ENCODE measurements at regions not wholly inside any gene's neighbourhood (a gene's known extent, or its start where the extent isn't known, plus 50 kb on each side); places are given as distances from the start of the nearest gene placed in this dataset.

- DNase-seq (ENCODE audit: low read depth), result peak; percentile 1
- TF ChIP-seq CTCF (IDR thresholded peaks at IDR 0.05; ENCODE audit: insufficient read depth, low read depth, low read length, missing control alignments), result no peak
- no peak overlapping the region for H3K4me3 ChIP-seq (ENCODE audit: low read length)
These were observed 1128.2 kb upstream of the PCDH9 start for GRCh38 chr13:68358294-68358705.

GRCh38 chr13:68350554-68350953 lies 1120.4 kb upstream of the PCDH9 start:
- DNase-seq (ENCODE audit: low read depth), result no peak
- no peak overlapping the region for H3K4me3 ChIP-seq (ENCODE audit: low read length)
- TF ChIP-seq CTCF (IDR thresholded peaks at IDR 0.05; ENCODE audit: insufficient read depth, low read depth, low read length, missing control alignments), result no peak

- H3K4me3 ChIP-seq (ENCODE audit: low read length), result no peak overlapping the region
- no peak for TF ChIP-seq CTCF (IDR thresholded peaks at IDR 0.05; ENCODE audit: insufficient read depth, low read depth, low read length, missing control alignments)
- no peak for DNase-seq (ENCODE audit: low read depth)
These were observed 1117.1 kb upstream of the PCDH9 start for GRCh38 chr13:68347220-68347619.

GRCh38 chr13:68345963-68346531 lies 1115.9 kb upstream of the PCDH9 start:
- no peak for TF ChIP-seq CTCF (IDR thresholded peaks at IDR 0.05; ENCODE audit: insufficient read depth, low read depth, low read length, missing control alignments)
- no peak for DNase-seq (ENCODE audit: low read depth)
- no peak overlapping the region for H3K4me3 ChIP-seq (ENCODE audit: low read length)

GRCh38 chr13:68323124-68323523 lies 1093.0 kb upstream of the PCDH9 start:
- DNase-seq (ENCODE audit: low read depth), result no peak
- no peak for TF ChIP-seq CTCF (IDR thresholded peaks at IDR 0.05; ENCODE audit: insufficient read depth, low read depth, low read length, missing control alignments)
- no peak overlapping the region for H3K4me3 ChIP-seq (ENCODE audit: low read length)

- no peak for DNase-seq (ENCODE audit: low read depth)
- TF ChIP-seq CTCF (IDR thresholded peaks at IDR 0.05; ENCODE audit: insufficient read depth, low read depth, low read length, missing control alignments), result no peak
- H3K4me3 ChIP-seq (ENCODE audit: low read length), result no peak overlapping the region
These were observed 1089.2 kb upstream of the PCDH9 start for GRCh38 chr13:68319384-68319783.

GRCh38 chr13:68304286-68304893 lies 1074.3 kb upstream of the PCDH9 start:
- H3K4me3 ChIP-seq (ENCODE audit: low read length), result no peak overlapping the region
- peak; percentile 69 for TF ChIP-seq CTCF (IDR thresholded peaks at IDR 0.05; ENCODE audit: insufficient read depth, low read depth, low read length, missing control alignments)
- DNase-seq (ENCODE audit: low read depth), result peak; percentile 49

All from epithelial cell of esophagus (primary cell).